HG03135 (cell line): ENCODE measurements at regions not wholly inside any gene's neighbourhood (a gene's known extent, or its start where the extent isn't known, plus 50 kb on each side); places are given as distances from the start of the nearest gene placed in this dataset.

Experiments used
- ATAC-seq: cut with Tn5 transposase; IDR thresholded peaks from one replicate; pipeline ENCODE4 v1.9.1; 2021; ENCODE audit warnings: mild to moderate bottlenecking, moderate library complexity; ENCODE audit not compliant: unreplicated experiment

DNA sequence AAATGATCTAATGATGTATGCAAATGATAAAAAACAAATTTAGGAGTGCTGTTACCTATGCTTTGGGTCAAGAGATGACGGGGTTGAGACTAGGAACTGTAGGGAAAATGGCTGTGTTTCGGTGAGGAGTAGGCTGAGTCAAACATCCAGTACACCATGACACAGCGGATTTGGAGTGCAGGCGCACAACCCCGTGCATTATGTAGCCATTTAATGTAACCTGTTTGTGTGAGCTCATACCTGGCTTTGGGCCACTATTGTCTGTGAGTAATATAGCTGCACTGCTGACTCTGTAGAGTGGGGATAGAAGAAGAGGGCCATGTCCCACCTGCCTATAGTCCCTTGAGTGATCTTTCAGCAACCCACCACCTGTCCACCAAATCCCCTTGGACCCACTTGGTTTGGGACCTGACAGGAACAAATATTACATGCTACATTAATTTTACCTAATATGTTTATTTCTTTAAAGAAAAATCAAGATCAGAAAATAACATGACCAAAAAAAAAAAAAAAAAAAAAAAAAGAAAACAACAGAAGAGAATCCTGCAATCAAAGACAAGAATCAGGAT, 95.5 kb upstream of the KLHL1 start:
- no peak for ATAC-seq

DNA sequence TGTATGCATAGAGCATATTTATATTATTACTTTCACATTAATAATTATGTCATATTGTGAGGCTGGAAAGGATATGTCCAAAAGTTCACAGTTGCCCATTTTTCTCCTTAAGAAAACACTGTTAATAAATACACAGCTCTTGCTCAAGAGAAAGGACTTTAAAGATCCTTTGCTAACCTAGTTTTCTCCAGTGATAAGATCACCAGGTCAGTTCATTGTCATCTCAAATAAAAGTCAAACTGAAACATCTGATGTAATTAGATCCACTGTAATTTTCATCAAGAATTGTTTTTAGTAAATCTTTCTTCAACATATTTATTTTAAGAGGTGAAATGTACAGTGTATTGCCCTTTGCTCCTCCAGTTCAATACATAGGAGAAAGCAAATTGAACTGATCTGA, 82.8 kb upstream of the KLHL1 start:
- no peak for ATAC-seq

DNA sequence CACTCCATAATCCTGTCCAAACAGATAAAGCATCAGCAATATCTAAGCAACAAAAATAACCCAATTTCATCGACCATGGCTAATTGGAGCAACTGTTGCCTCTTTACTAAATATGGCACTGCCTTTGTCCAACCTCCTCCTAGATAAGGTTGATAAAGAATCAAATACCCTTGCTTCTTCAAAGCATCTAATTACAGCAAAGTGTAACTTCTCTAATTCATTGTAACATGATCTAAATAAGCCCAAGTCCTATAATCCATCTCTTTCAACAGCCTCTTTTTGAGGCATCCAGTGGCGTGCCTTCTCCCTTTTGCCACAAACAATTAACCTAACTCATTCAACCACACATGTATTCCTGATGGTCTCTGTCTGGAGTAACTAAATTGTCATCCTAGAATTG, 81.7 kb upstream of the KLHL1 start:
- ATAC-seq, result no peak

DNA sequence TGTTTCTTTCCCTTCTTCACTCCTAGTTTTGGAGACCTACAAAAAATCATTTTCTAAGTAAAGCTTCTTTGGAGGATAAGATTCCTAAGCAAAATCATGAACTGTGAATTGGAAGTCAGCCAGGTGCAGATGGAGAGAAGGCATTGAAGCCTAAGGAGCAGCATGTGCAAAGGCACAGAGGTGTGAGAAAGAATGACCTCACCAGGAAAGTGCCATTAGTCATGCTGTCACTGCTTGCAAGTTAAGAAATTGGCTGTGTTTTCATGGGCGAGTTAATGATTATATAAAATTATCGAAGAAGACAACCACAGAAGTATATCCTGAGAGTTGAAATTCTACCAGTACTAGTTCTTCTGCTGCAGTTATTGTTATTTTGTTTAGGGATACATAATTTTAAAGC, 80.3 kb upstream of the KLHL1 start:
- ATAC-seq, result no peak

DNA sequence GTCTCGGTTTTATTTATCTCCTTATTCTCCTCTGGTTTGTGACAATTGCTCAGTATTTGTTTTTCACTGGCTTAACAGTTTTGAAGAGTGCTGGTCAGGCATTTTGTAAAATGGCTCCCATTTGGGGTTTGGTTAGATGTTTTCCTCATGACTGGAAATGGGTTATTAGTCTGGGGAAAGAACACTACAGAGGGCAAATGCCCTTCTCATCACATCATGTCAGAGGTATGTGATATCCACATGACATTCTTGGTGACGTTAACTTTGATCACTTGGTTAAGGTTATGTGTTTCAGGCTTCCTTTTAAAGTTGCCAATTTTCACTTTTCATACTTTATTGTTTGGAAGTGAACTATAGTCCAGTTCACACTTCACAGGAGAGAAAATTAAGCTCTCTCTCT, 74.8 kb upstream of the KLHL1 start:
- ATAC-seq, result no peak
